HEK293 (cell line): ENCODE measurements at regions not wholly inside any gene's neighbourhood (a gene's known extent, or its start where the extent isn't known, plus 50 kb on each side); places are given as distances from the start of the nearest gene placed in this dataset.

Source experiments
- CTCF ChIA-PET: fragments of 350-600 bp; formaldehyde crosslinking; extraction: SDS; loops from one replicate; lab custom pipeline; 2021; ENCODE audit warnings: antibody characterized with exemption; lab: Yijun Ruan, JAX
- POLR2A ChIA-PET: fragments of 300-600 bp; formaldehyde crosslinking; extraction: SDS; loops from one replicate; lab custom pipeline; 2020; ENCODE audit warnings: antibody characterized with exemption, inconsistent platforms; lab: Yijun Ruan, JAX
- H3K27ac ChIP-seq: fragments of 200-500 bp; sonication (Bioruptor generic); 2 replicates; pipeline ENCODE4 v1.5.1; 2014; ENCODE audit warnings: low read depth, low read length, control low read depth, inconsistent platforms; ENCODE audit errors: extremely low read depth
- H3K36me3 ChIP-seq, 2 experiments: fragments of 200-500 bp in 1 of 2; sonication (Bioruptor generic) in 1 of 2; 1 replicate in 1 of 2; 2 replicates in 1 of 2; pipeline ENCODE4 v1.5.1; 2014 to 2017; ENCODE audit warnings: inconsistent platforms in 2 of 2, low read length in 2 of 2; ENCODE audit not compliant: control insufficient read depth in 2 of 2, insufficient read depth in 1 of 2
- H3K4me1 ChIP-seq: fragments of 200-500 bp; sonication (Bioruptor generic); 2 replicates; pipeline ENCODE4 v1.5.1; 2014; ENCODE audit warnings: mild to moderate bottlenecking, low read length, inconsistent platforms; ENCODE audit not compliant: control insufficient read depth, insufficient read depth
- H3K4me3 ChIP-seq: 2 replicates; pipeline ENCODE4 v1.5.1; 2011; ENCODE audit warnings: low read depth, mild to moderate bottlenecking, control low read depth, low read length, moderate library complexity
- H3K9me3 ChIP-seq: fragments of 200-500 bp; sonication (Bioruptor generic); 2 replicates; pipeline ENCODE4 v1.5.1; 2014; ENCODE audit warnings: low read depth, low read length, inconsistent platforms; ENCODE audit not compliant: control insufficient read depth, insufficient read depth
- BCL11A ChIP-seq: fragments of 450-650 bp; formaldehyde crosslinking; IDR thresholded peaks from 2 replicates; pipeline ENCODE4 v1.5.1; 2016; ENCODE audit warnings: low read depth, missing biosample characterization, missing genetic modification characterization
- KLF10 ChIP-seq: fragments of 450-650 bp; IDR thresholded peaks from 2 replicates; pipeline ENCODE4 v1.5.1; 2018; ENCODE audit warnings: missing biosample characterization, mild to moderate bottlenecking, missing genetic modification characterization
- SCRT1 ChIP-seq: fragments of 450-650 bp; formaldehyde crosslinking; IDR thresholded peaks from 2 replicates; pipeline ENCODE4 v1.5.1; 2016; ENCODE audit warnings: missing biosample characterization, missing genetic modification characterization, borderline replicate concordance
- ZBTB20 ChIP-seq: fragments of 450-650 bp; formaldehyde crosslinking; IDR thresholded peaks from 2 replicates; pipeline ENCODE4 v1.5.1; 2016; ENCODE audit warnings: missing biosample characterization, missing genetic modification characterization
- ZBTB6 ChIP-seq: fragments of 450-650 bp; formaldehyde crosslinking; IDR thresholded peaks from 2 replicates; pipeline ENCODE4 v1.5.1; 2017; ENCODE audit warnings: missing biosample characterization, missing genetic modification characterization
- ZIC2 ChIP-seq: fragments of 450-650 bp; formaldehyde crosslinking; IDR thresholded peaks from 2 replicates; pipeline ENCODE4 v1.5.1; 2016; ENCODE audit warnings: missing biosample characterization, missing genetic modification characterization
- ZNF114 ChIP-seq: fragments of 450-650 bp; formaldehyde crosslinking; IDR thresholded peaks from 2 replicates; pipeline ENCODE4 v1.5.0; 2017; ENCODE audit warnings: missing biosample characterization, missing genetic modification characterization
- ZNF133 ChIP-seq: fragments of 450-650 bp; formaldehyde crosslinking; IDR thresholded peaks from 2 replicates; pipeline ENCODE4 v1.5.1; 2016; ENCODE audit warnings: missing biosample characterization, missing genetic modification characterization
- ZNF155 ChIP-seq: fragments of 450-650 bp; formaldehyde crosslinking; IDR thresholded peaks from 2 replicates; pipeline ENCODE4 v1.5.1; 2016; ENCODE audit warnings: missing biosample characterization, missing genetic modification characterization
- ZNF175 ChIP-seq: fragments of 450-650 bp; formaldehyde crosslinking; IDR thresholded peaks from 2 replicates; pipeline ENCODE4 v1.5.1; 2016; ENCODE audit warnings: missing biosample characterization, missing genetic modification characterization
- ZNF19 ChIP-seq: fragments of 450-650 bp; formaldehyde crosslinking; IDR thresholded peaks from 2 replicates; pipeline ENCODE4; 2016; ENCODE audit warnings: missing biosample characterization, missing genetic modification characterization, low read depth
- ZNF202 ChIP-seq: fragments of 450-650 bp; formaldehyde crosslinking; IDR thresholded peaks from 2 replicates; pipeline ENCODE4 v1.5.1; 2016; ENCODE audit warnings: missing biosample characterization, missing genetic modification characterization, borderline replicate concordance
- ZNF248 ChIP-seq: fragments of 450-650 bp; formaldehyde crosslinking; IDR thresholded peaks from 2 replicates; pipeline ENCODE4 v1.5.1; 2017; ENCODE audit warnings: missing biosample characterization, missing genetic modification characterization
- ZNF280C ChIP-seq: fragments of 450-650 bp; formaldehyde crosslinking; IDR thresholded peaks from 2 replicates; pipeline ENCODE4 v1.5.1; 2016; ENCODE audit warnings: missing biosample characterization, missing genetic modification characterization
- ZNF324 ChIP-seq: fragments of 450-650 bp; formaldehyde crosslinking; IDR thresholded peaks from 2 replicates; pipeline ENCODE4 v1.5.1; 2016; ENCODE audit warnings: missing biosample characterization, missing genetic modification characterization
- ZNF416 ChIP-seq: fragments of 450-650 bp; formaldehyde crosslinking; IDR thresholded peaks from 2 replicates; pipeline ENCODE4 v1.5.1; 2016; ENCODE audit warnings: missing biosample characterization, missing genetic modification characterization
- ZNF426 ChIP-seq: fragments of 450-650 bp; formaldehyde crosslinking; IDR thresholded peaks from 2 replicates; pipeline ENCODE4 v1.5.1; 2017; ENCODE audit warnings: missing biosample characterization, missing genetic modification characterization, mild to moderate bottlenecking, inconsistent platforms, moderate library complexity
- ZNF558 ChIP-seq: fragments of 450-650 bp; formaldehyde crosslinking; IDR thresholded peaks from 2 replicates; pipeline ENCODE4 v1.5.1; 2016; ENCODE audit warnings: missing biosample characterization, missing genetic modification characterization
- ZNF571 ChIP-seq: fragments of 450-650 bp; formaldehyde crosslinking; IDR thresholded peaks from 2 replicates; pipeline ENCODE4 v1.5.0; 2017; ENCODE audit warnings: missing biosample characterization, missing genetic modification characterization
- ZNF701 ChIP-seq: fragments of 450-650 bp; formaldehyde crosslinking; IDR thresholded peaks from 2 replicates; pipeline ENCODE4 v1.5.1; 2016; ENCODE audit warnings: missing biosample characterization, missing genetic modification characterization
- ZNF837 ChIP-seq: fragments of 450-650 bp; formaldehyde crosslinking; IDR thresholded peaks from 2 replicates; pipeline ENCODE4 v1.5.1; 2016; ENCODE audit warnings: missing biosample characterization, missing genetic modification characterization
- ZSCAN23 ChIP-seq: fragments of 450-650 bp; formaldehyde crosslinking; IDR thresholded peaks from 2 replicates; pipeline ENCODE4 v1.5.1; 2016; ENCODE audit warnings: missing biosample characterization, missing genetic modification characterization
- ZXDB ChIP-seq: fragments of 450-650 bp; formaldehyde crosslinking; IDR thresholded peaks from 2 replicates; pipeline ENCODE4 v1.5.1; 2016; ENCODE audit warnings: missing biosample characterization, missing genetic modification characterization
- TF ChIP-seq, protein P1 (sequence below): fragments of 450-650 bp; formaldehyde crosslinking; IDR thresholded peaks from 2 replicates; pipeline ENCODE4 v1.5.1; 2016; ENCODE audit warnings: missing biosample characterization, missing genetic modification characterization
- TF ChIP-seq, protein P2 (sequence below): fragments of 450-650 bp; IDR thresholded peaks from 2 replicates; pipeline ENCODE4 v1.5.1; 2018; ENCODE audit warnings: missing biosample characterization, missing genetic modification characterization
- TF ChIP-seq, protein P3 (sequence below): fragments of 450-650 bp; formaldehyde crosslinking; IDR thresholded peaks from 2 replicates; pipeline ENCODE4 v1.5.1; 2016; ENCODE audit warnings: missing biosample characterization, missing genetic modification characterization

GRCh38 chr12:126507231-126507630 is 1442.0 kb downstream of the AACS start:
- Histone ChIP-seq H3K4me3 (no peak overlapping the region), H3K4me1 (no peaks in the 10 kb centered on the region), H3K27ac (no peak overlapping the region), H3K9me3 (no peaks in the 10 kb centered on the region), H3K36me3 (no peaks in the 10 kb centered on the region)
- TF ChIP-seq ZNF701 (tag by site-specific recombination) (no peak), ZNF202 (tag by site-specific recombination) (no peak), ZNF114 (tag by site-specific recombination) (no peak), ZNF558 (no peak), ZSCAN23 (tag by site-specific recombination) (no peak), ZNF155 (tag by site-specific recombination) (no peak), ZNF324 (tag by site-specific recombination) (no peak), KLF10 (tag by site-specific recombination) (no peak), ZNF426 (tag by site-specific recombination) (no peak), ZNF133 (no peak), ZNF837 (no peak), ZBTB6 (tag by site-specific recombination) (no peak), BCL11A (tag by site-specific recombination) (no peak), ZNF248 (tag by site-specific recombination) (no peak), SCRT1 (tag by site-specific recombination) (no peak), ZNF19 (tag by site-specific recombination) (no peak), ZNF175 (tag by site-specific recombination) (no peak)
- TF ChIP-seq, protein P1, sequence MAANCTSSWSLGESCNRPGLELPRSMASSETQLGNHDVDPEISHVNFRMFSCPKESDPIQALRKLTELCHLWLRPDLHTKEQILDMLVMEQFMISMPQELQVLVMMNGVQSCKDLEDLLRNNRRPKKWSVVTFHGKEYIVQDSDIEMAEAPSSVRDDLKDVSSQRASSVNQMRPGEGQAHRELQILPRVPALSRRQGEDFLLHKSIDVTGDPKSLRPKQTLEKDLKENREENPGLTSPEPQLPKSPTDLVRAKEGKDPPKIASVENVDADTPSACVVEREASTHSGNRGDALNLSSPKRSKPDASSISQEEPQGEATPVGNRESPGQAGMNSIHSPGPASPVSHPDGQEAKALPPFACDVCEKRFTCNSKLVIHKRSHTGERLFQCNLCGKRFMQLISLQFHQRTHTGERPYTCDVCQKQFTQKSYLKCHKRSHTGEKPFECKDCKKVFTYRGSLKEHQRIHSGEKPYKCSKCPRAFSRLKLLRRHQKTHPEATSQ (tag by site-specific recombination): no peak
- TF ChIP-seq, protein P2, sequence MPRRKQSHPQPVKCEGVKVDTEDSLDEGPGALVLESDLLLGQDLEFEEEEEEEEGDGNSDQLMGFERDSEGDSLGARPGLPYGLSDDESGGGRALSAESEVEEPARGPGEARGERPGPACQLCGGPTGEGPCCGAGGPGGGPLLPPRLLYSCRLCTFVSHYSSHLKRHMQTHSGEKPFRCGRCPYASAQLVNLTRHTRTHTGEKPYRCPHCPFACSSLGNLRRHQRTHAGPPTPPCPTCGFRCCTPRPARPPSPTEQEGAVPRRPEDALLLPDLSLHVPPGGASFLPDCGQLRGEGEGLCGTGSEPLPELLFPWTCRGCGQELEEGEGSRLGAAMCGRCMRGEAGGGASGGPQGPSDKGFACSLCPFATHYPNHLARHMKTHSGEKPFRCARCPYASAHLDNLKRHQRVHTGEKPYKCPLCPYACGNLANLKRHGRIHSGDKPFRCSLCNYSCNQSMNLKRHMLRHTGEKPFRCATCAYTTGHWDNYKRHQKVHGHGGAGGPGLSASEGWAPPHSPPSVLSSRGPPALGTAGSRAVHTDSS (tag by site-specific recombination): no peak
- ChIA-PET CTCF (no interaction called here), POLR2A (no interaction called here)

GRCh38 chr12:126509572-126509971 is 1444.3 kb downstream of the AACS start:
- CTCF ChIA-PET: interaction anchor here (0.7 kb wide), 2 partner anchors 71 to 1272 kb away, joined by 3 read pairs; no protein-coding TSS in a partner anchor
- TF ChIP-seq ZBTB20 (tag by site-specific recombination): no peak
- POLR2A ChIA-PET: no interaction called here

DNA sequence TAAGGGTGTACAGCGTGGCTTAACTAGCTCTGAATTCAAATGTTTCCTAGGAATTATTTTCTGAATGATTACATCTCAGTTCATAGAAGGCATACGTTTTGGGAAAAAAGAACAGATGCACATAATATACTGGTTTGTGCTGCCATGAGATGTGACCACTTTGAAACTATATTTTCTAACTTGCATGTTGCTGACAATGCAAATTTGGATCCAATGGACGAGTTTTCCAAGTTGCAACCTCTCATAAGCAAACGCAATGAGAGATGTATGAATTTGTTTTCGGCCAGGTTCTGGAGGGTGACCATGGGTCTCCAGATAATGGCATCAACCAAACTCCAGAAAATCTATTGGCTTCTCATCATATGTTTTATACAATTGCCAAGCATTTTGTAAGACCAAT is 1445.4 kb downstream of the AACS start:
- no peak for TF ChIP-seq BCL11A (tag by site-specific recombination)
- TF ChIP-seq ZIC2 (tag by site-specific recombination): no peak
- TF ChIP-seq ZXDB: no peak
- no peak for TF ChIP-seq ZNF280C
- TF ChIP-seq, protein P3, sequence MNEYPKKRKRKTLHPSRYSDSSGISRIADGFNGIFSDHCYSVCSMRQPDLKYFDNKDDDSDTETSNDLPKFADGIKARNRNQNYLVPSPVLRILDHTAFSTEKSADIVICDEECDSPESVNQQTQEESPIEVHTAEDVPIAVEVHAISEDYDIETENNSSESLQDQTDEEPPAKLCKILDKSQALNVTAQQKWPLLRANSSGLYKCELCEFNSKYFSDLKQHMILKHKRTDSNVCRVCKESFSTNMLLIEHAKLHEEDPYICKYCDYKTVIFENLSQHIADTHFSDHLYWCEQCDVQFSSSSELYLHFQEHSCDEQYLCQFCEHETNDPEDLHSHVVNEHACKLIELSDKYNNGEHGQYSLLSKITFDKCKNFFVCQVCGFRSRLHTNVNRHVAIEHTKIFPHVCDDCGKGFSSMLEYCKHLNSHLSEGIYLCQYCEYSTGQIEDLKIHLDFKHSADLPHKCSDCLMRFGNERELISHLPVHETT: no peak
- TF ChIP-seq ZNF416: no peak
- TF ChIP-seq ZNF571 (tag by site-specific recombination): no peak

More at GRCh38 chr12:126509572-126509971, 1444.3 kb downstream of the AACS start:
- no peak overlapping the region for H3K27ac ChIP-seq
- no peak overlapping the region for H3K4me3 ChIP-seq
- H3K4me1 ChIP-seq: no peaks in the 10 kb centered on the region
- no peaks in the 10 kb centered on the region for H3K9me3 ChIP-seq
- H3K36me3 ChIP-seq: no peaks in the 10 kb centered on the region

More for the DNA sequence above, 1445.4 kb downstream of the AACS start:
- CTCF ChIA-PET: no interaction called here
- Histone ChIP-seq H3K27ac (no peak overlapping the region), H3K9me3 (no peaks in the 10 kb centered on the region), H3K4me1 (no peaks in the 10 kb centered on the region), H3K36me3 (no peaks in the 10 kb centered on the region), H3K4me3 (no peak overlapping the region)
- POLR2A ChIA-PET: no interaction called here
